Testis (tissue), 2 donors: ENCODE measurements at regions not wholly inside any gene's neighbourhood (a gene's known extent, or its start where the extent isn't known, plus 50 kb on each side); places are given as distances from the start of the nearest gene placed in this dataset.

Experiments used
- DNase-seq: peaks from one replicate; pipeline ENCODE4 v3.0.0-alpha.2; 2019
- H3K27ac ChIP-seq, 2 donors: fragments of 200-600 bp; sonication (generic); one replicate each; pipeline ENCODE4 v1.5.1; 2019
- H3K27me3 ChIP-seq: fragments of 200-600 bp; sonication (generic); one replicate; pipeline ENCODE4 v1.5.1; 2019
- H3K36me3 ChIP-seq: fragments of 200-600 bp; sonication (generic); one replicate; pipeline ENCODE4 v1.5.1; 2017; ENCODE audit warnings: low read depth; ENCODE audit errors: missing control alignments
- H3K4me1 ChIP-seq: fragments of 200-600 bp; sonication (generic); one replicate; pipeline ENCODE4 v1.5.1; 2019
- H3K4me3 ChIP-seq, 2 donors: fragments of 200-600 bp; sonication (generic); one replicate each; pipeline ENCODE4 v1.5.1; 2017 to 2019
- H3K9me3 ChIP-seq: fragments of 200-600 bp; sonication (generic); one replicate; pipeline ENCODE4 v1.5.1; 2017
- CTCF ChIP-seq, 3 experiments: fragments of 450-650 bp in 2 of 3; fragments of 200-600 bp in 1 of 3; sonication (generic) in 1 of 3; IDR thresholded peaks; one replicate each; pipeline ENCODE4 v1.5.1; 2016 to 2019; ENCODE audit warnings: antibody characterized with exemption in 3 of 3, mild to moderate bottlenecking in 2 of 3, moderate library complexity in 1 of 3
- POLR2A ChIP-seq: fragments of 450-650 bp; IDR thresholded peaks from one replicate; pipeline ENCODE4 v1.6.1; 2017; ENCODE audit warnings: antibody characterized with exemption, mild to moderate bottlenecking, moderate library complexity
- WGBS, 2 donors: methylation state at CpG; one replicate each; pipeline ENCODE4 v1.1.5; 2018; 5-methylcytosine and 5-hydroxymethylcytosine counted together
- intact Hi-C: fragments of 100-400 bp; cut with DNase I; formaldehyde crosslinking; loops from one replicate; pipeline ENCODE4 v1.15.1; 2023; ENCODE audit warnings: low total_unique reads

GRCh38 chrX:117092641-117093040 lies 629.9 kb upstream of the CT83 start:
- Histone ChIP-seq H3K36me3 (no peaks in the 10 kb centered on the region), H3K27me3 (no peaks in the 10 kb centered on the region), H3K9me3 (no peaks in the 10 kb centered on the region), H3K4me1 (no peaks in the 10 kb centered on the region), H3K27ac (no peak overlapping the region), H3K4me3 (no peak overlapping the region)
- 67 to 74% methylated on average over 1 of the region's 1 CpG for WGBS, 2 donors
- DNase-seq = no peak
- intact Hi-C loops = no loop called here
- TF ChIP-seq POLR2A (no peak), CTCF (IDR thresholded peaks at IDR 0.05) (no peak)

- DNase-seq = no peak
- intact Hi-C loops = no loop called here
- Histone ChIP-seq H3K36me3 (no peaks in the 10 kb centered on the region), H3K4me1 (no peaks in the 10 kb centered on the region), H3K27me3 (no peaks in the 10 kb centered on the region), H3K27ac (no peak overlapping the region), H3K4me3 (no peak overlapping the region), H3K9me3 (no peaks in the 10 kb centered on the region)
- TF ChIP-seq CTCF (IDR thresholded peaks at IDR 0.05) (no peak), POLR2A (no peak)
Measured at GRCh38 chrX:117063224-117063623, 600.4 kb upstream of the CT83 start.

DNA sequence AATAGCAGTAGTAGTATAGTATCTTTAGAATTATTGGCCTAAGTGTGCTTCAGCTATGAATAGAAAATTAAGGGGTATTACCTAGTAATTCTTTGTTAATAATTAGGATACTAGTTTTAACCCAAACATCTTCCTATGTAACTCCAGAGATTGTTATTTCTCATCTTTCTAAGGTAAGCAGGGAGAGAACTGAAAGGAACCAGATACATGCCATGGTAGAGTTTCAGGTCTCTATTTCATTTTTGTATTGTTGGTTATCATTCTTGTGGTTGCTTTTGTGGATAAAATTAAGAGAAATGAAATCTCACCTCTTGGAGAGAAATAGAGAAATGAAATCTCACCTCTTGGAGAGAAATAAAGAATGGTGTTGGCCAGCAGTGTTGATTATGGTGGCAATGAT lies 597.1 kb upstream of the CT83 start:
- H3K27me3 ChIP-seq = no peaks in the 10 kb centered on the region
- no peak overlapping the region for H3K27ac ChIP-seq
- no peak for DNase-seq
- TF ChIP-seq POLR2A (no peak), CTCF (IDR thresholded peaks at IDR 0.05) (no peak)
- no peaks in the 10 kb centered on the region for H3K36me3 ChIP-seq
- H3K9me3 ChIP-seq = no peaks in the 10 kb centered on the region
- H3K4me3 ChIP-seq = no peak overlapping the region
- intact Hi-C loops = no loop called here
- H3K4me1 ChIP-seq = no peaks in the 10 kb centered on the region

- Histone ChIP-seq H3K4me3 (no peak overlapping the region), H3K27ac (no peak overlapping the region), H3K36me3 (no peaks in the 10 kb centered on the region), H3K9me3 (no peaks in the 10 kb centered on the region), H3K27me3 (no peaks in the 10 kb centered on the region), H3K4me1 (no peaks in the 10 kb centered on the region)
- TF ChIP-seq POLR2A (no peak), CTCF (IDR thresholded peaks at IDR 0.05) (no peak)
- 81 to 91% methylated on average over 1 of the region's 1 CpG for WGBS, 2 donors
- no peak for DNase-seq
- intact Hi-C loops = no loop called here
Measured at GRCh38 chrX:117053260-117053659, 590.5 kb upstream of the CT83 start.

DNA sequence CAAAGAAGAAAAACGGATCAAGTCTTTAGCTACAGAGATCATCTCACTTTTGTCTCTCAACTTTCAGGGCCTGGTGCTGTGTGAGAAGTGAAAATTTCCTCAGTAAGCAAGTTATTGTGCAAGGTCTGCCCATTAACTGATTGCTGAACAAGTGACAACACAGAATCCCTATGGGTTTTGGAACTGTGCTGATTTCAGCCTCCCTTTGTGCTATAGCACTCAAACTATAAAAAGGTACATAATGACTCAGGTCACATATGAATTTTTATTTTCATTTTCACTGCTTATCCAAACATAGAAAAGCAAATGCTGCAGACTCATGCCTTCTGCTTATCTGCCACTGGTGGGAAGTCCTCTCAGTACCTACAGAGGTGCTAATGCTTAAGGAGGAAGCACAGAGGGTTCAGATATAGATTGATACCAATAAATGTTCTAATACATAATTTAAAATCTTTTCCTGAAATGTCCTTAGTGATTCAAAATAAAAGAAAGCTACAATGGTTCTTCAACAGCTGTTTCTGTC lies 576.2 kb upstream of the CT83 start:
- WGBS, 2 donors = 22 to 64% methylated on average over 1 of the region's 1 CpG
- TF ChIP-seq CTCF (IDR thresholded peaks at IDR 0.05) (no peak), POLR2A (no peak)
- intact Hi-C loops = no loop called here
- H3K27me3 ChIP-seq = no peaks in the 10 kb centered on the region
- no peaks in the 10 kb centered on the region for H3K9me3 ChIP-seq
- no peak overlapping the region for H3K27ac ChIP-seq
- no peak overlapping the region for H3K4me3 ChIP-seq
- no peaks in the 10 kb centered on the region for H3K4me1 ChIP-seq
- no peaks in the 10 kb centered on the region for H3K36me3 ChIP-seq
- no peak for DNase-seq
